SU-DHL-6 (cell line): ENCODE measurements at regions not wholly inside any gene's neighbourhood (a gene's known extent, or its start where the extent isn't known, plus 50 kb on each side); places are given as distances from the start of the nearest gene placed in this dataset.
A peak's percentile ranks its signal among the peaks of the same experiment; 100 is the strongest.

Experiments used
- H2AFZ ChIP-seq: fragments of 200-600 bp; sonication (generic); 2 replicates; pipeline ENCODE4 v1.6.1; 2014; ENCODE audit warnings: low read depth, mild to moderate bottlenecking, moderate library complexity, mixed read lengths, antibody characterized with exemption, low read length; ENCODE audit not compliant: severe bottlenecking
- H3F3A ChIP-seq: fragments of 200-600 bp; shearing (Covaris generic); 2 replicates; pipeline ENCODE4 v1.6.0; 2016; ENCODE audit warnings: antibody characterized with exemption, mild to moderate bottlenecking; ENCODE audit not compliant: insufficient read depth
- H3K27ac ChIP-seq: fragments of 200-600 bp; sonication (generic); 2 replicates; pipeline ENCODE4 v1.5.1; 2016; ENCODE audit warnings: low read depth, mild to moderate bottlenecking, low read length, moderate library complexity, mixed read lengths
- H3K27me3 ChIP-seq: fragments of 200-600 bp; sonication (generic), shearing (Covaris generic); 2 replicates; pipeline ENCODE4 v1.6.0; 2014; ENCODE audit warnings: mild to moderate bottlenecking, low read length
- H3K36me3 ChIP-seq: fragments of 200-600 bp; sonication (generic); 2 replicates; pipeline ENCODE4 v1.6.1; 2014; ENCODE audit warnings: mild to moderate bottlenecking, low read length, mixed read lengths
- H3K4me2 ChIP-seq: fragments of 300-600, 200-600 bp; shearing (Covaris generic), sonication (generic); 2 replicates; pipeline ENCODE4 v1.6.0; 2014; ENCODE audit warnings: low read length, low read depth, mild to moderate bottlenecking; ENCODE audit not compliant: poor library complexity, severe bottlenecking
- H3K4me3 ChIP-seq: fragments of 200-600 bp; sonication (generic); 2 replicates; pipeline ENCODE4 v1.5.1; 2014; ENCODE audit warnings: antibody characterized with exemption, low read length, mild to moderate bottlenecking, mixed read lengths; ENCODE audit not compliant: insufficient read depth, poor library complexity, severe bottlenecking
- H3K79me2 ChIP-seq: fragments of 200-600 bp; sonication (generic); 2 replicates; pipeline ENCODE4 v1.6.1; 2014; ENCODE audit warnings: mild to moderate bottlenecking, low read length, moderate library complexity; ENCODE audit not compliant: insufficient read depth
- H3K9ac ChIP-seq: fragments of 200-600 bp; sonication (generic); 2 replicates; pipeline ENCODE4 v1.7.0; 2014; ENCODE audit warnings: mild to moderate bottlenecking, low read length
- H3K9me2 ChIP-seq: fragments of 200-600 bp; sonication (generic); replicated peaks from 2 replicates; pipeline ENCODE4 v1.6.1; 2014; ENCODE audit warnings: low read length; ENCODE audit not compliant: insufficient read depth
- H3K9me3 ChIP-seq: fragments of 200-600 bp; sonication (generic); 2 replicates; pipeline ENCODE4 v1.6.1; 2014; ENCODE audit warnings: low read length, mixed read lengths; ENCODE audit not compliant: insufficient read depth
- H4K20me1 ChIP-seq: fragments of 200-600 bp; sonication (generic); 2 replicates; pipeline ENCODE4 v1.6.1; 2014; ENCODE audit warnings: low read depth, mild to moderate bottlenecking, antibody characterized with exemption, low read length, moderate library complexity, mixed read lengths
- EZH2phosphoT487 ChIP-seq: fragments of 200-600 bp; sonication (generic), shearing (Covaris generic); conservative IDR thresholded peaks from 2 replicates; pipeline ENCODE4 v1.6.1; 2018; ENCODE audit warnings: mild to moderate bottlenecking, antibody characterized with exemption, low read length, moderate library complexity, mixed read lengths
- TF ChIP-seq, protein P1 (sequence below): fragments of 200-600 bp; sonication (generic); IDR thresholded peaks from one replicate; pipeline ENCODE4 v1.5.1; 2017; ENCODE audit warnings: antibody characterized with exemption, mild to moderate bottlenecking, low read length, moderate library complexity; ENCODE audit not compliant: insufficient read depth, poor library complexity, severe bottlenecking

DNA sequence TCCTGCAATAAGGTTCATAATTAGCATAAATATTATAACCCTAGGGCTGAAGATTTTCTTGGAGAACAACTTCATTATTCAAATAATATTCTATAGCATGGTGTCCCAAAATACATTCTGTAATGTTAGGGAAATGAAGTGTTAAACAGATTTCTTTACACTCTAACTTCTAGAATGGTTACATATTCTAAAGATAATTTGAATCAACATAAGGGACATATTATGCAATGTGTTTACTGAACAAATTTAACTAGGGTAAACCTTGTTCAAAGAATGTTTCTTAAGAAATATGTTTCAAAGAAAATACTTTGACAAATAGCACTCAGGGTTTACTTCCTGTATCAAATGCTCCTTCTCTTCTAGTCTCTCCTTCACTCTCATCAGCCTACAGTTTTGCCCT, 281.6 kb downstream of the SLC6A15 start:
- H3K4me3 ChIP-seq, result no peak overlapping the region
- H3K4me2 ChIP-seq, result no peak overlapping the region
- H3K27ac ChIP-seq, result no peak overlapping the region
- H3K9me3 ChIP-seq, result no peaks in the 10 kb centered on the region
- TF ChIP-seq, protein P1, sequence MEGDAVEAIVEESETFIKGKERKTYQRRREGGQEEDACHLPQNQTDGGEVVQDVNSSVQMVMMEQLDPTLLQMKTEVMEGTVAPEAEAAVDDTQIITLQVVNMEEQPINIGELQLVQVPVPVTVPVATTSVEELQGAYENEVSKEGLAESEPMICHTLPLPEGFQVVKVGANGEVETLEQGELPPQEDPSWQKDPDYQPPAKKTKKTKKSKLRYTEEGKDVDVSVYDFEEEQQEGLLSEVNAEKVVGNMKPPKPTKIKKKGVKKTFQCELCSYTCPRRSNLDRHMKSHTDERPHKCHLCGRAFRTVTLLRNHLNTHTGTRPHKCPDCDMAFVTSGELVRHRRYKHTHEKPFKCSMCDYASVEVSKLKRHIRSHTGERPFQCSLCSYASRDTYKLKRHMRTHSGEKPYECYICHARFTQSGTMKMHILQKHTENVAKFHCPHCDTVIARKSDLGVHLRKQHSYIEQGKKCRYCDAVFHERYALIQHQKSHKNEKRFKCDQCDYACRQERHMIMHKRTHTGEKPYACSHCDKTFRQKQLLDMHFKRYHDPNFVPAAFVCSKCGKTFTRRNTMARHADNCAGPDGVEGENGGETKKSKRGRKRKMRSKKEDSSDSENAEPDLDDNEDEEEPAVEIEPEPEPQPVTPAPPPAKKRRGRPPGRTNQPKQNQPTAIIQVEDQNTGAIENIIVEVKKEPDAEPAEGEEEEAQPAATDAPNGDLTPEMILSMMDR, result no peak
- no peak for TF ChIP-seq EZH2phosphoT487
- no peaks in the 10 kb centered on the region for H4K20me1 ChIP-seq
- no peaks in the 10 kb centered on the region for H3K36me3 ChIP-seq
- H3K27me3 ChIP-seq, result no peaks in the 10 kb centered on the region
- peak overlapping the region; percentile 50 for H2AFZ ChIP-seq
- H3K9ac ChIP-seq, result no peak overlapping the region
- no peaks in the 10 kb centered on the region for H3F3A ChIP-seq
- no peaks in the 10 kb centered on the region for H3K9me2 ChIP-seq
- no peaks in the 10 kb centered on the region for H3K79me2 ChIP-seq

DNA sequence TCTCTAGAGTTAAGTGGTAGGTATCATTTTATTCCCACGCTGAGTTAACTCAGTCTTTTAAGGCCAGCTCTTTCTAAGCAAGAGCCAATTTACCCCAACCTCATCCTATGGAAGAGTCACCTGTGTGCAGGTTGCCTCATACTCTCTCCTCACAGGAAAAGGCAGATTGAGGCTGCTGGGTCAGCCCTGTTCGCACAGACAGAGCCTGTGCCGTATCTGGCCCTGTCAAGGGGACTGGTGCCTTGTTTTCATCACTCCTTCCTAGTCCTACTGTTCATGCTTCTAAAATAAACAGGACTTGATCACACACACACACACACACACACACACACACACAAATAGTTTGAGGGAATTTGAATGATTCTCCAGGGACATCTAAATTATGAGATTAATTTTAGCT, 285.0 kb downstream of the SLC6A15 start:
- Histone ChIP-seq H4K20me1 (no peaks in the 10 kb centered on the region), H3K27me3 (no peaks in the 10 kb centered on the region), H2AFZ (peak overlapping the region; percentile 37), H3K9ac (no peak overlapping the region), H3K9me3 (no peaks in the 10 kb centered on the region), H3K27ac (no peak overlapping the region), H3K4me3 (no peak overlapping the region), H3K79me2 (no peaks in the 10 kb centered on the region), H3K4me2 (no peak overlapping the region), H3K9me2 (no peaks in the 10 kb centered on the region), H3F3A (no peaks in the 10 kb centered on the region), H3K36me3 (no peaks in the 10 kb centered on the region)
- no peak for TF ChIP-seq EZH2phosphoT487

DNA sequence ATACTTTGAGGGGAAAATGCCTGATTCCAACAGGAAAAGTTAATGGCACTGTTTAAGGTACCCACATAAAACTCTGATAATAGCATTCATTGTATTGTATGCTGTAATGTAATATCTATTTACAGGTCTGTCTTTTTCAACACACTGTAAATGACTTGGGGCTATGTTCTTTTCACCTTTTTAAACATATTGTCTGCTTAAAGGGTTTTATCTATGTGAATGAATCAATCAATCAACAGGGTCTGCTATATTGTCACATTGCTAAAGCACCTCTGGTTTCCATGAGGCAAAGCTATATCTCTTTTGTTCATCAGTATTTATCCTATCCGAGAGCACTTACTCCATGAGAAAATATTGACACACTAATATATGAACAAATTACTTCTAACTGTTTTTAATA, 288.0 kb downstream of the SLC6A15 start:
- no peak for TF ChIP-seq EZH2phosphoT487
- TF ChIP-seq, protein P1, result no peak
- Histone ChIP-seq H4K20me1 (no peaks in the 10 kb centered on the region), H3K9me2 (no peaks in the 10 kb centered on the region), H3K4me3 (no peak overlapping the region), H3K4me2 (no peak overlapping the region), H3F3A (no peaks in the 10 kb centered on the region), H2AFZ (no peak overlapping the region), H3K36me3 (no peaks in the 10 kb centered on the region), H3K27me3 (no peaks in the 10 kb centered on the region), H3K9me3 (no peaks in the 10 kb centered on the region), H3K9ac (no peak overlapping the region), H3K79me2 (no peaks in the 10 kb centered on the region), H3K27ac (no peak overlapping the region)

DNA sequence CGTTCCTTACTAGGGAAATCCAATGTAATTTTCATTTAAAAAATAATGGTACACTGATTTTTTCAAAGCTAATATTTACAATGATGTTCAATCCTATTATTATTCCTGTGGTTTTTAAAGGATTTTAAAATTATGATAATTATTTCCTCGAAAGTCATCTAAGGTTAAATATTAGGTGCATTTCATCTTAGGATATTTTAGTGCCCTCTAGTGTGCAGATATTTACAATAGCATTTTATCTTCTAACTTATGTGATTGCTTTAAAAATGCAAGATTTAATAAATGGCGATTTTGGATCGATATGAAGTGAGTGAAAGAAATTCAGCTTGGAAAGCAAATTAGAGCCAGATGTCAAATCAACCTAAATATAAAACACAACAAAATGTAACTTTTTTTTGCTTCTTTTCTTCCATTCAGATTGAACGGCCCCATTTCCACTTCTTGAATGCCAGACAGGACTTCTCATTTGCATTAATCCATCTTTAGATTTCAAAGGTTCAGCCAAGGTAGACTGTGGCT, 293.5 kb downstream of the SLC6A15 start:
- Histone ChIP-seq H3K27ac (no peak overlapping the region), H3F3A (no peaks in the 10 kb centered on the region; the same call in 1 of the 2 replicates), H2AFZ (peak overlapping the region; percentile 4), H3K4me3 (no peak overlapping the region), H3K27me3 (no peaks in the 10 kb centered on the region), H3K36me3 (no peaks in the 10 kb centered on the region), H3K9me2 (no peaks in the 10 kb centered on the region), H3K9me3 (peaks cover 12% of the 10 kb centered on the region; the same call in 1 of the 2 replicates), H3K9ac (no peak overlapping the region), H3K4me2 (no peak overlapping the region), H4K20me1 (no peaks in the 10 kb centered on the region), H3K79me2 (no peaks in the 10 kb centered on the region)
- TF ChIP-seq, protein P1, result peak; percentile 13
- TF ChIP-seq EZH2phosphoT487, result no peak
